NCI-H1105 (cell line): ENCODE measurements at regions not wholly inside any gene's neighbourhood (a gene's known extent, or its start where the extent isn't known, plus 50 kb on each side); places are given as distances from the start of the nearest gene placed in this dataset.

ENCODE experiments used
- DNase-seq: peaks from one replicate; lab custom pipeline; 2025; lab: John Stamatoyannopoulos, UW

GRCh38 chr6:26197933-26198721, 110.9 kb downstream of the HFE start:
- DNase-seq: no peak

GRCh38 chr6:26198722-26199056, 111.5 kb downstream of the HFE start:
- DNase-seq: no peak

GRCh38 chr6:26199057-26199772, 112.0 kb downstream of the HFE start:
- peak; percentile 92 for DNase-seq

GRCh38 chr6:26199773-26200764, 112.8 kb downstream of the HFE start:
- no peak for DNase-seq

GRCh38 chr6:26200918-26201721, 113.9 kb downstream of the HFE start:
- no peak for DNase-seq

- no peak for DNase-seq
Observed at GRCh38 chr6:26202201-26202611, 115.0 kb downstream of the HFE start.

- DNase-seq: no peak
Observed at GRCh38 chr6:26202811-26203583, 115.8 kb downstream of the HFE start.

GRCh38 chr6:26204332-26205160, 117.3 kb downstream of the HFE start:
- peak; percentile 97 for DNase-seq

- DNase-seq: peak; percentile 94
Observed at GRCh38 chr6:26205161-26205624, 118.0 kb downstream of the HFE start.

- no peak for DNase-seq
Observed at GRCh38 chr6:26205625-26206574, 118.7 kb downstream of the HFE start.

- DNase-seq: no peak
Observed at GRCh38 chr6:26206868-26207801, 119.9 kb downstream of the HFE start.

GRCh38 chr6:26211963-26212362, 124.7 kb downstream of the HFE start:
- DNase-seq: no peak

GRCh38 chr6:26213334-26214075, 126.3 kb downstream of the HFE start:
- DNase-seq: no peak

GRCh38 chr6:26214803-26215584, 127.8 kb downstream of the HFE start:
- no peak for DNase-seq

- no peak for DNase-seq
Observed at GRCh38 chr6:26215585-26216358, 128.5 kb downstream of the HFE start.
